ENCODE measurements at regions not wholly inside any gene's neighbourhood (a gene's known extent, or its start where the extent isn't known, plus 50 kb on each side); places are given as distances from the start of the nearest gene placed in this dataset.

- DNase-seq, result no peak
Measured at GRCh38 chr9:90012949-90013348, 408.1 kb downstream of the GADD45G start.

DNA sequence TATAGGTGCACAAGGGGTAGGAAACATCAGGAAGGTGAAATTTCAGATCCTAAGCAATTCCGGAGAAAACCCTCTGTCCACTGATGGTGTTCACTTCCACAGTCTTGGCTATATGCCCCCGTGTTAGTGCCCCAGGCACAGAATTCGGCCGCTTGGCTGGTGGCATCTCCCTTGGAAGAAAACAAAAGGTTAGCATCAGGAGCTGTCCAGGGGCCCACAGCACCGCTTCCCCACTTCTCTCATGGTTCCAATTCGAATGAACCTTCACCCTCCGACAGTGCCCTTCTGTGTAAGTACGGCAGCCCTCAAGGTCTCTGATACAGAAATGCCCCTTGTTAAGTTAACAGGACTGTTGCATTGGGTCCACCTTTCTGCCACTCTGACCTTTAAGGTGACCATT lies 409.0 kb downstream of the GADD45G start:
- no peak for DNase-seq

GRCh38 chr9:90014421-90014820 lies 409.6 kb downstream of the GADD45G start:
- DNase-seq, result no peak

- no peak for DNase-seq
Measured at GRCh38 chr9:90016272-90016671, 411.5 kb downstream of the GADD45G start.

DNA sequence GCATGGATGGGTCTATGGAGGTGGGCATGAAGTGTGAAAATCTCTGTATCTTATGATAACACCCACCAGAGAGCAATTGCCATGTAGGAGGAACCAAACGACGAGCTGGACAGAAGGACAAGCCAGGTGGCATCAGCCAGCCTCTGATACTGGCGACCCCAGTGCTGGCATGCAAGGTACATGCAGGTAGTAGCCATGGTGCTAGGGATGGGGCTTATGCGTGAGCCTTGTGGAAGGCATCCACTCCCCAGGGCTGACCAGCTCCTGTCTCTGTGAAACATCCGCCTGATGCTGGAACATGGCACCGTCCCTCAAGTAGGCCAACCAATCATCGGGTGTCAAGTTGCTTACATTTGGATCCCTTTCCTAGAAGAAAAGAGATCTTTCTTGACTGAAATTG lies 412.9 kb downstream of the GADD45G start:
- DNase-seq, result no peak

DNA sequence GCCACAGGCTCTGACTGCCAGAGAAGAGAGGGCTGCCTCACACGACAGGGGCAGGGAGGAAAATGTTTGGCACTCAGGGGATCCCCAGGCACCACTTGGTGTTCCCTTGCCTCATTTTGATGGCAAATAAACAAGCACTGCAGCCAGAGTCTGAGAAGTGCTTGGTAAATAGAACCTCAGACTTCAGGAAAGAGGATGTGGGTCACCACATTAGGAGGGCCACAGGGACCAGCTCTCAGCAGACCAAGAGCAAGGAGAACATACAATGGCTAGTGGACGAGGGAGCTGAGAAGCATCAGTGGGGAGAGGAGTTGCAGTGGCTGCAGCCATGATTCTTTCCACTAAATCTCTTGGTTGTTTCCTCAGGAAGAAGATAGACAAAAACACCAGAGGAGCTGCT lies 413.9 kb downstream of the GADD45G start:
- DNase-seq, result no peak

- DNase-seq, result no peak
Measured at GRCh38 chr9:90019626-90020025, 414.8 kb downstream of the GADD45G start.

GRCh38 chr9:90020276-90020871 lies 415.6 kb downstream of the GADD45G start:
- no peak for DNase-seq

- no peak for DNase-seq
Measured at GRCh38 chr9:90021216-90021906, 416.5 kb downstream of the GADD45G start.

DNA sequence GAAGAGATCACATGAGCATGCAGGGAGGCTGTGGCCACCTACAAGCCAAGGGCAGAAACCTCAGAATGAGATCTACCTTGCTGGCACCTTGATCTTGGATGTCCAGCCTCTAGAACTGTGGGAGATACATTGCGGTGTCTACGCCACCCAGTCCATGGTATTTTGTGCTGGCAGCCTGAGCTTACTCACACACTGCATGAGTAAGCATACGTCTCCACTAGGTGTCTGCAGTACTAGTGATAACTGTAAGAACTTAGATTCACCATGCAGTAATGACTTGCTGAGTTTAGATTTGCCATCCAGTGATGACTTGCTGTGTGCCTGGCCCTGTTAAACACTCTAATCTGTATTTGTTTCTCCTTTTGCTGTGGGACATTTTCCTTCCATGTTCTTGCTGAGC lies 417.7 kb downstream of the GADD45G start:
- no peak for DNase-seq

DNA sequence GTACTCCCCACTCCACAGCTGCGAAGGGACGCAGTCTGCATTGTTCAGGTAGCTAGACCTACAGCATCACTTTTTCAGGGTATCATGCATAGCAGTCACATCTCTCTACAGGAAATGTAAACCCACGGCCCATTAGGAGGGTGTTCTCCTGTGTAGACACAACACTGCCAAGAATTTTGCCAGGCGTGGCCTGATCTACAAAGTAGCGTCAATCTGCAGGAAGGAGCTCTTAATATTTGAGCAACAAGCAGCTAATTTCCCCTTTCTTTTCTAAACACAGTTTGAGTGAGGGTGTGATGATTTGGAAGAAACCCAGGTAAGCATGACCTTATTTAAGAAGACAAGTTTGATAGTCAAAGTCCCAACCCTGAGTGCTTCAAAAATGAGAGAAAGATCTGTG lies 419.0 kb downstream of the GADD45G start:
- no peak for DNase-seq

- DNase-seq, result no peak
Measured at GRCh38 chr9:90024409-90024808, 419.6 kb downstream of the GADD45G start.

DNA sequence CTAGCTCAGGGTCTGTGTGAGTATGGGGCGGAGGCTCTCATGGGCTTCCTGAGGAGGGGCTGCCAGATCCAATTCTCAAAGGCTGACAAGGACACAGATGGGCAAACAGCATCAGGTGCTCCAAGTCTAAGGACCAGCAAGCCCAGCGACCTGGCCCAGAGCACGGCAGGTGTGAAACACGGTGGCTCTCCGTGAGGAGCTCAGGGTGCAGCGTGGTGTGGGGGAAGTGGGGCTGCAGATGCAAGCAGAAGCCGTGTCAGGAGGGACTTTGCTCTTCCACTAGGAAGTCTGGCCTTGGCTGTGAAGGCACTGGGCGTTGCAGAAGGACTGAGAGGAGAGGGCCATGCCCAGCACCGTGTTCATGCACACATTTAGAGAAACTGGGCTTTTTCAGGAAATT lies 420.0 kb downstream of the GADD45G start:
- DNase-seq, result no peak

- no peak for DNase-seq
Measured at GRCh38 chr9:90025816-90026215, 421.0 kb downstream of the GADD45G start.

DNA sequence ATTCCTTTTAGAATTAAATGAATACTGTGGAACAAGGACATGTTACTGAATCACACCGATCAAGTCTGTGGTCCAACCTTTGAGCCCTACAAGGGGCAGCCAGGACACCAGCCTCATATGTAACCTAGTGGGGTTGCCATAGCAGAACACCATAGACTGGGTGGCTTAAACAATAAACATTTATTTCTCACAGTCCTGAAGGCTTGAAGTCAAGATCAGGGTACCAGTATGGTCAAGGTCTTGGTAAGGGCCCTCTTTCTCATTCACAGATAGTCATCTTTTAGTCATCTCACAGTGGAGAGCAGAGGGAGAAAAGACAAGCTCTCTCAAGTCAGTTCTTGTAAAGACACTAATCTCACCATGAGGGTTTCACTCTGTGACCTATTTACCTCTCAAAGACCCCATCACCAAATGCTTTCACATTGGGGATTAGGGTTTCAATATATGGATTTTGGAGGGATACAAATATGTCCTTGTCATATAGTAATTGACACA lies 422.5 kb downstream of the GADD45G start:
- DNase-seq, result no peak

DNA sequence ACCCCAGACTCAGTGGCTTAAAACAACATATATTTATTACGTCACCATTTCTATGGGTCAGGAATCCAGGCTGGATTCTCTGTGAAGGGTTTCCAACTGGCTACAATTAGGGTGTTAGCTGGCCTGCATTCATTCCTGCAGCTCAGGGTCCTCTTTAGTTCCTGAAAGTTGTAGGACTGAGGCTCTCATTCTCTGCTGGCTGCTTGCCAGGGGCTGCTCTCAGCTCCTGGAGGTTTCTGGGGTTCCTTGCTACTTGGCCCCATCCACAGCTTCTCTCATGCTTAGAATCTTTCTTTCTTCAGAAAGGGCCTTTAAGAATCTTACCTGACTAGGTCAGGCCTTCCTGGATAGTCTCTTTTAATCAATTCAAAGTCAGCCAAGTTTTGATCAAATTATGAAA lies 424.6 kb downstream of the GADD45G start:
- DNase-seq, result no peak

GRCh38 chr9:90029996-90030395 lies 425.2 kb downstream of the GADD45G start:
- DNase-seq, result no peak

GRCh38 chr9:90032296-90033027 lies 427.6 kb downstream of the GADD45G start:
- peak; percentile 42 for DNase-seq

DNA sequence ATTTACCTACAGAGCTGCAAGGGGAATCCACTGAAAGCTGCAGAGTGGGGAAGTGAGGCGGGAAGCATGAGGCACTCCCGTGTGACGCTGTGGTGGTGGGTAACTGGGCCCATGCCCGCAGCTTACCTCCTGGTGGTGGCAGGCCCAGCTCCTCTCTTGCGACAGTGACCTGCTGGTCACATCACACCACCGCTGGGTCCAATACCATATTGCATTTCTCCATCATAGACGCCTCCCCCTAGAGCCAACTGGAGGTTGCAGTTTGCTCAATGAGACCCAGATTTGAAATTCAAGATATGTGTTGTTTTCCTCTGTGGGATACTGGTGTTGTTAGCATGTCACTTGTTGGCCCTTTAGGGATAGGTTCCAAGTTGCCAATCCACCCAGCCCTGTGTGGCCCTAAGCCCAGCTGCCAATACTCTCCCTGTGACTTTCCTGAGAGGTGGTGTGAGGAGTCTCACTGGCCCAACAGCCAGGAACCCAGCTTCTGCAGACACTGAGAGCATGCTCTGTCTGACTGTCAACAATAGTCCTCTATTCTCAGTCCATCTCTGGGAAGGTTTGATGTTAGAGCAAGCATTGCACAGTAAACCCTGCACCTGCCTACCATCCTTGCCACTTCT lies 428.3 kb downstream of the GADD45G start:
- no peak for DNase-seq

DNA sequence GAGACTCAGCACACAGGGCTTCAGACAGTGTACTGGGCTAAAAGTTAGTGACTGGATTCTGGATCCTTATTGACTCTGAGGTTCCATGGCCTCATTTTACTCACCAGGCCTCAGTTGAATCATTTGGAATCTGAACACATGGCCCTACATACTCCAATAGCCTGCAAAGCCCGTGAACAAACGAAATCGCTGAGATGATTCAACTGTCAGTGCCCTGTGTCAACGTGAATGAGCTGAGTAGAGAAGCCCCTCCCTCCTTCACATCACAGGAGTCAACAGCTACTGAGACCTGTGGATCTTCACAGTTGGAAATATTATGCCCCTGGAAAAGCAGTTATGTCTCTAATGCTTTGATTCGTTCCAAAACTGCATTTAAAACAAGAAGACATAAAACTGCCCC lies 429.3 kb downstream of the GADD45G start:
- no peak for DNase-seq

- no peak for DNase-seq
Measured at GRCh38 chr9:90035471-90035870, 430.7 kb downstream of the GADD45G start.

DNA sequence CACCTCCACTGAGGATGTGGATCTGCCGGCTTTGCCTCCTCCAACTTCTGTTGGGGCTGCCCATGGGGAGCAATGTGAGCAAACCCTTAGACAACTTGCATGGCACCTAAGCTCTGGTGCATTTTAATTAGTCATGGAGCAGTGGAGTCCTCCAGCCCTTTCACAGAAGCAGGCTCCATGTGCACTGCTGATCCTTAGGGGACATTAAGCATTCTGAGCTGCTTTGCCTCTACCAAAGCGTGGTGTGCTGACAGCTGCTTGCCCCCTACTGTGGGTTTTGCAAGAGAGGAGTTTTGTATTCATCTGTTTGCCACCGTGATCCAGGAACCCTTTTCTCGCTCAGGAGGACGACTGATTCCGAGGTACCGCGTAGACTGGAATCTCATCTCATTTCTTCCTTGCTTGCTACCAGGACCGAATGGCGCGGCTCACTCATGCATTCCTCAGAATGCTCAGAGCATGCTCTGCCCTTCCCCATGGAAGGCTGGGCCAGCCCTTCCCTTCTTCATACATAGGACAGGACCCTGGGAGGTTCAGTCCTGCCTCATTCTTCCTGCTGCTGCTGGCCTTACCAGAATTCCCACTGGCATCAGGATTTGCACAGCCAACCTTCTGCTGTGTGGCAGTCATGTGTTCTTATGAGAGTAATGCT lies 432.5 kb downstream of the GADD45G start:
- peak; percentile 68 for DNase-seq

GRCh38 chr9:90038763-90039162 lies 434.0 kb downstream of the GADD45G start:
- DNase-seq, result peak; percentile 80
